ENCODE measurements at regions not wholly inside any gene's neighbourhood (a gene's known extent, or its start where the extent isn't known, plus 50 kb on each side); places are given as distances from the start of the nearest gene placed in this dataset.

- Histone ChIP-seq H3K27me3 (no peaks in the 10 kb centered on the region), H3K4me3 (no peak overlapping the region), H3K4me1 (peaks cover 10% of the 10 kb centered on the region), H3K27ac (peak overlapping the region; percentile 85), H3K9ac (ENCODE audit: low read depth in 2 of 2, low read length in 2 of 2) (peak overlapping the region in 1 of 2 donors; percentile 32), H3K9me3 (no peaks in the 10 kb centered on the region), H3K36me3 (no peaks in the 10 kb centered on the region)
- no peak for TF ChIP-seq CTCF (IDR thresholded peaks at IDR 0.05)
- intact Hi-C loops (cut with DNase I): no loop called here
- peak; percentile 41 for DNase-seq
Observed at GRCh38 chr4:24659241-24659961, 75.0 kb upstream of the DHX15 start.

GRCh38 chr4:24662056-24662455 is 77.7 kb upstream of the DHX15 start:
- no peaks in the 10 kb centered on the region for H3K9me3 ChIP-seq
- no peak for DNase-seq
- intact Hi-C loops (cut with DNase I): no loop called here
- TF ChIP-seq CTCF (IDR thresholded peaks at IDR 0.05): no peak
- H3K4me3 ChIP-seq: no peak overlapping the region
- no peaks in the 10 kb centered on the region for H3K36me3 ChIP-seq
- H3K9ac ChIP-seq (ENCODE audit: low read depth in 2 of 2, low read length in 2 of 2): no peak overlapping the region
- H3K4me1 ChIP-seq: peaks cover 10% of the 10 kb centered on the region
- no peak overlapping the region for H3K27ac ChIP-seq
- no peaks in the 10 kb centered on the region for H3K27me3 ChIP-seq

- DNase-seq: no peak
- Histone ChIP-seq H3K27me3 (no peaks in the 10 kb centered on the region), H3K4me1 (peaks cover 10% of the 10 kb centered on the region), H3K4me3 (no peak overlapping the region), H3K27ac (no peak overlapping the region), H3K9me3 (no peaks in the 10 kb centered on the region), H3K36me3 (no peaks in the 10 kb centered on the region), H3K9ac (ENCODE audit: low read depth in 2 of 2, low read length in 2 of 2) (no peak overlapping the region)
- TF ChIP-seq CTCF (IDR thresholded peaks at IDR 0.05): no peak
- intact Hi-C loops (cut with DNase I): no loop called here
Observed at GRCh38 chr4:24662542-24662941, 78.2 kb upstream of the DHX15 start.

GRCh38 chr4:24664956-24665355 is 80.6 kb upstream of the DHX15 start:
- Histone ChIP-seq H3K4me3 (no peak overlapping the region), H3K9me3 (no peaks in the 10 kb centered on the region), H3K27ac (no peak overlapping the region), H3K27me3 (no peaks in the 10 kb centered on the region), H3K9ac (ENCODE audit: low read depth in 2 of 2, low read length in 2 of 2) (no peak overlapping the region), H3K36me3 (no peaks in the 10 kb centered on the region), H3K4me1 (peaks cover 2% of the 10 kb centered on the region)
- intact Hi-C loops (cut with DNase I): no loop called here
- DNase-seq: no peak
- no peak for TF ChIP-seq CTCF (IDR thresholded peaks at IDR 0.05)

GRCh38 chr4:24666316-24666715 is 82.0 kb upstream of the DHX15 start:
- Histone ChIP-seq H3K9ac (ENCODE audit: low read depth in 2 of 2, low read length in 2 of 2) (no peak overlapping the region), H3K36me3 (no peaks in the 10 kb centered on the region), H3K27me3 (no peaks in the 10 kb centered on the region), H3K4me1 (no peaks in the 10 kb centered on the region), H3K27ac (no peak overlapping the region), H3K9me3 (no peaks in the 10 kb centered on the region), H3K4me3 (no peak overlapping the region)
- intact Hi-C loops (cut with DNase I): no loop called here
- no peak for DNase-seq
- no peak for TF ChIP-seq CTCF (IDR thresholded peaks at IDR 0.05)

Data from colonic mucosa (tissue), 4 donors.